HG02870 (cell line): ENCODE measurements at regions not wholly inside any gene's neighbourhood (a gene's known extent, or its start where the extent isn't known, plus 50 kb on each side); places are given as distances from the start of the nearest gene placed in this dataset.

Experiments used
- ATAC-seq: cut with Tn5 transposase; IDR thresholded peaks from one replicate; pipeline ENCODE4 v1.9.1; 2021; ENCODE audit warnings: mild to moderate bottlenecking, moderate library complexity; ENCODE audit not compliant: unreplicated experiment

GRCh38 chr5:133806847-133807246, 161.6 kb downstream of the C5orf15 start:
- no peak for ATAC-seq

- ATAC-seq, result no peak
These were observed 166.3 kb downstream of the C5orf15 start for GRCh38 chr5:133801955-133802751.

GRCh38 chr5:133801431-133801830, 167.0 kb downstream of the C5orf15 start:
- no peak for ATAC-seq

- no peak for ATAC-seq
These were observed 168.7 kb downstream of the C5orf15 start for GRCh38 chr5:133799571-133800237.

GRCh38 chr5:133797167-133797566, 171.3 kb downstream of the C5orf15 start:
- ATAC-seq, result no peak

GRCh38 chr5:133796186-133796585, 172.2 kb downstream of the C5orf15 start:
- ATAC-seq, result no peak

- no peak for ATAC-seq
These were observed 173.5 kb downstream of the C5orf15 start for GRCh38 chr5:133794771-133795415.

- ATAC-seq, result no peak
These were observed 174.5 kb downstream of the C5orf15 start for GRCh38 chr5:133793756-133794465.

- no peak for ATAC-seq
These were observed 175.8 kb downstream of the C5orf15 start for GRCh38 chr5:133792655-133793054.

GRCh38 chr5:133792024-133792423, 176.4 kb downstream of the C5orf15 start:
- ATAC-seq, result no peak

GRCh38 chr5:133790898-133791297, 177.5 kb downstream of the C5orf15 start:
- ATAC-seq, result no peak

GRCh38 chr5:133789428-133789827, 177.1 kb upstream of the FSTL4 start:
- no peak for ATAC-seq

GRCh38 chr5:133788121-133788520, 175.8 kb upstream of the FSTL4 start:
- ATAC-seq, result no peak

- ATAC-seq, result no peak
These were observed 174.1 kb upstream of the FSTL4 start for GRCh38 chr5:133786420-133786819.

GRCh38 chr5:133785182-133785581, 172.8 kb upstream of the FSTL4 start:
- ATAC-seq, result no peak

- no peak for ATAC-seq
These were observed 171.1 kb upstream of the FSTL4 start for GRCh38 chr5:133783481-133783880.

- ATAC-seq, result no peak
These were observed 170.4 kb upstream of the FSTL4 start for GRCh38 chr5:133782736-133783135.

- no peak for ATAC-seq
These were observed 169.3 kb upstream of the FSTL4 start for GRCh38 chr5:133781436-133782225.

- ATAC-seq, result no peak
These were observed 168.4 kb upstream of the FSTL4 start for GRCh38 chr5:133780619-133781280.
